Adrenal gland (tissue), 9 donors: ENCODE measurements at regions not wholly inside any gene's neighbourhood (a gene's known extent, or its start where the extent isn't known, plus 50 kb on each side); places are given as distances from the start of the nearest gene placed in this dataset.

Experiments
- DNase-seq, 7 donors: peaks; one replicate each; pipeline ENCODE4 v3.0.0-alpha.2; 2019 to 2020
- H3K27ac ChIP-seq, 5 donors: fragments of 200-600 bp; sonication (generic) in 4 of 5; 1 replicate in 3 of 5; 2 replicates in 2 of 5; pipeline versions ENCODE4 v1.5.1 to v1.8.0; 2016 to 2020; ENCODE audit warnings: mild to moderate bottlenecking in 1 of 5
- H3K27me3 ChIP-seq: fragments of 200-600 bp; 2 replicates; pipeline ENCODE4 v1.8.0; 2021
- H3K36me3 ChIP-seq, 2 donors: fragments of 200-600 bp; replicated peaks in 1 of 2; 1 replicate in 1 of 2; 2 replicates in 1 of 2; pipeline versions ENCODE4 v1.5.1 to v1.8.0; 2018 to 2022
- H3K4me1 ChIP-seq, 2 donors: fragments of 200-600 bp; replicated peaks in 1 of 2; 1 replicate in 1 of 2; 2 replicates in 1 of 2; pipeline versions ENCODE4 v1.5.1 to v1.8.0; 2018 to 2021
- H3K4me3 ChIP-seq, 4 donors: fragments of 200-600 bp; sonication (generic) in 3 of 4; one replicate each; pipeline ENCODE4 v1.5.1; 2016 to 2018
- H3K9me3 ChIP-seq, 3 donors: fragments of 200-600 bp; sonication (generic) in 1 of 3; replicated peaks in 1 of 3; 1 replicate in 2 of 3; 2 replicates in 1 of 3; pipeline versions ENCODE4 v1.5.1 to v1.8.0; 2016 to 2021
- POLR2A ChIP-seq, 2 donors: fragments of 450-650 bp; IDR thresholded peaks; one replicate each; pipeline ENCODE4 v1.6.1; 2017; ENCODE audit warnings: antibody characterized with exemption in 2 of 2, mild to moderate bottlenecking in 2 of 2, moderate library complexity in 1 of 2
- WGBS, 4 donors: extraction: QIAGEN DNeasy Blood & Tissue Kit in 2 of 4; methylation state at CpG; one replicate each; pipeline versions ENCODE4 v1.1.5 to v1.1.7; 2013 to 2017; 5-methylcytosine and 5-hydroxymethylcytosine counted together
- intact Hi-C, 2 donors: fragments of 100-400 bp; cut with DNase I; formaldehyde crosslinking; loops; one replicate each; pipeline versions ENCODE4 v1.14.1 to v1.15.0; 2022 to 2023
- TF ChIP-seq, protein P1 (sequence below), 6 experiments: fragments of 450-650 bp in 4 of 6; fragments of 200-600 bp in 2 of 6; sonication (generic) in 1 of 6; IDR thresholded peaks; 1 replicate in 5 of 6; 2 replicates in 1 of 6; pipeline versions ENCODE4 v1.5.1 to v1.8.0; 2016 to 2021; ENCODE audit warnings: antibody characterized with exemption in 6 of 6, mild to moderate bottlenecking in 2 of 6, moderate library complexity in 1 of 6
- donor health status: healthy with polysubstance abuse.
- donor health status: Bipolar disorder and iron deficiency.
- donor health status: DM: yes; HTN: yes; CAD: no.
- donor health status: DM: no; HTN: no; CAD: no.
- donor health status: DM: no; HTN: no; CAD: no.

DNA sequence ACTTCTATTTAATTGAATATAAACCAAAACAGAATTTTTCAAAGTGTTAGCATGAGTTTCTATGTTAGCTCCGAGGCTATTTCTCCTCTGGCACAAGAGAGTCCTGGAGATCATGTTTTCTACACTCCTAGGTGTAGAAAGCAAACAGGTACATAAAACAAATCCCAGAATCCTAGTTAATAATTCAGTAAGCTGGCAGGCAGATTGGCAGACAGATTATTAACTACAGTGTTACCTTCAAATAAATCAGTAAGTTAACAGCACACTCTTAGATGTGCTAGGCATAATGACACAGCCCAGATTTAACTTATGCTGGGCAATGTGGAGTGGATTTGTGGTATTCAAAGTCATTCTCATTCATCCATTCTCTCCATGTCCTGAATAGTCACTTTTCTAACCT is 282.8 kb upstream of the RPS23 start:
- intact Hi-C loops, result no loop called here
- no peaks in the 10 kb centered on the region for H3K9me3 ChIP-seq
- H3K4me3 ChIP-seq, result no peak overlapping the region
- no peaks in the 10 kb centered on the region for H3K4me1 ChIP-seq
- DNase-seq, result no peak
- H3K27me3 ChIP-seq, result no peaks in the 10 kb centered on the region
- no peak overlapping the region for H3K27ac ChIP-seq
- TF ChIP-seq, protein P1, sequence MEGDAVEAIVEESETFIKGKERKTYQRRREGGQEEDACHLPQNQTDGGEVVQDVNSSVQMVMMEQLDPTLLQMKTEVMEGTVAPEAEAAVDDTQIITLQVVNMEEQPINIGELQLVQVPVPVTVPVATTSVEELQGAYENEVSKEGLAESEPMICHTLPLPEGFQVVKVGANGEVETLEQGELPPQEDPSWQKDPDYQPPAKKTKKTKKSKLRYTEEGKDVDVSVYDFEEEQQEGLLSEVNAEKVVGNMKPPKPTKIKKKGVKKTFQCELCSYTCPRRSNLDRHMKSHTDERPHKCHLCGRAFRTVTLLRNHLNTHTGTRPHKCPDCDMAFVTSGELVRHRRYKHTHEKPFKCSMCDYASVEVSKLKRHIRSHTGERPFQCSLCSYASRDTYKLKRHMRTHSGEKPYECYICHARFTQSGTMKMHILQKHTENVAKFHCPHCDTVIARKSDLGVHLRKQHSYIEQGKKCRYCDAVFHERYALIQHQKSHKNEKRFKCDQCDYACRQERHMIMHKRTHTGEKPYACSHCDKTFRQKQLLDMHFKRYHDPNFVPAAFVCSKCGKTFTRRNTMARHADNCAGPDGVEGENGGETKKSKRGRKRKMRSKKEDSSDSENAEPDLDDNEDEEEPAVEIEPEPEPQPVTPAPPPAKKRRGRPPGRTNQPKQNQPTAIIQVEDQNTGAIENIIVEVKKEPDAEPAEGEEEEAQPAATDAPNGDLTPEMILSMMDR (IDR thresholded peaks at IDR 0.05), result no peak
- no peak for TF ChIP-seq POLR2A (IDR thresholded peaks at IDR 0.05)
- WGBS, 4 donors, result 82 to 96% (median 91%) methylated on average over 1 of the region's 1 CpG
- no peaks in the 10 kb centered on the region for H3K36me3 ChIP-seq

DNA sequence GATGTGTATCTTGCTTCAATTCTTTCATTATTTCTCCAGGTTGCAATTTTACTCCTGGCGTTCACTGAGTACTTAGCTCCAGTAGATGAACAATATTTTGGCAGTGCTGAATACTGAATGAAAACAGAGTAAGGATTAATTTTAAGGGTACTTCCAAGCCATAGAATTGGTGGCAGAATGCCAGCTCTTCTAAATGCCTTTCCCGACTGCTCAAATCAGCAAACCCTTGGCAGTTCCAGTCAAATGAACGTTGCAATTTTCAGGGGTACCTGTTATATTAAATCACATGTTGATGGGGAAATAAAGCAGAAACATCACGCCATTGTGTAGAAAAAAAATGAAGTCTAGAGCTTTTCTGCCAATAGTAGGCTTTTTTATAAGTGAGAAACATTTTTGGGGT is 282.4 kb upstream of the RPS23 start:
- 78 to 91% (median 88%) methylated on average over 4 of the region's 4 CpGs for WGBS, 4 donors
- intact Hi-C loops, result no loop called here
- H3K4me3 ChIP-seq, result no peak overlapping the region
- no peak overlapping the region for H3K27ac ChIP-seq
- H3K9me3 ChIP-seq, result no peaks in the 10 kb centered on the region
- H3K36me3 ChIP-seq, result no peaks in the 10 kb centered on the region
- TF ChIP-seq POLR2A (IDR thresholded peaks at IDR 0.05), result no peak
- TF ChIP-seq, protein P1 (IDR thresholded peaks at IDR 0.05), result no peak
- no peaks in the 10 kb centered on the region for H3K4me1 ChIP-seq
- DNase-seq, result no peak
- H3K27me3 ChIP-seq, result no peaks in the 10 kb centered on the region

DNA sequence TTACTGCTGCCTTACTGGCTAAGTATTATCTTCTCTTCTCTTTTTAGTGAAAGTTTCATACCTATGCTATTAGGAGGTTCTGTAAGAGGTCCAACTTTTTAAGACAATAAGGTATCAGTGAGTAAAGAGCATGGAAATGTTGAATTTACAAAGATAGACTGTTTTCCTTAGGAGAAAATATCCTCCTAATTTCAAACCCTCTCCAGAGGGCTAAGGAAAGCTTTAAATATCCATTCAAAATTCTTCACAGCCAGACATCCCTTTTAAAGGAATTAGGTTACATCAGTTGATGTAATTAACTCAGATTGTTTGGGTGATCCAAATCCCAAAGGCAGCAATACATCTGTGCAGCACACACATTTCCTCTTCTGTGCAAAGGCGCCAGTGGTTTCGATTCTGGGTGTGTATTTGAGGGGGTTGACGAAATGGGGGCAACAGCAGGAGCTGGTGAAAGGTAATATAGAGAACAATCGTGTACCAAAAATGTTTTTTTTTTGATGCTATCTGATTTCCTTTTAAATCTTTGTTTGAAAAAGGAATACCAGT is 273.8 kb upstream of the RPS23 start:
- peaks cover 0 to 5% (median 0%) of the 10 kb centered on the region in 3 donors for H3K9me3 ChIP-seq

DNA sequence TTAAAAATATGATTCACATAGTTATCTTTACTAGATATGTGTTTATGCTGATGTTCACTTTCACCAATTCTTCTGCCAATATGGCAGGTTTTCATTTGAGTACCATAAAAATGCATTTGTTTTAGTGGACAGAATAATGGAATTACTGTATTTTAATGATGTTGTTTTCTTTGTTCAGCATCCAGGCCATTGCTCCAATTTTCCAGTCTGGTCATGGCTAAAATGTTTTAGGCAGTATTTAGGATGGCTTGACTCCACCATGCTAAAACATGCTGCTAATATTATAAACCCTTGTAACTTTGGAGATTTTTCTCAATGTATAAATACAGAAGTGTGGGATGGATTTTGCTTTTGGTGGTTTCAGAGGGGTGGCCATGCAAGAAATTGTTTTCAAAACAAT is 273.0 kb upstream of the RPS23 start:
- H3K4me1 ChIP-seq, result no peaks in the 10 kb centered on the region
- H3K27me3 ChIP-seq, result no peaks in the 10 kb centered on the region
- no peaks in the 10 kb centered on the region for H3K36me3 ChIP-seq
- no peak overlapping the region for H3K27ac ChIP-seq
- H3K9me3 ChIP-seq, result peaks cover 0 to 5% (median 0%) of the 10 kb centered on the region in 3 donors
- TF ChIP-seq POLR2A (IDR thresholded peaks at IDR 0.05), result no peak
- TF ChIP-seq, protein P1 (IDR thresholded peaks at IDR 0.05), result no peak
- H3K4me3 ChIP-seq, result no peak overlapping the region
- no peak for DNase-seq
- intact Hi-C loops, result no loop called here

More for the DNA sequence above, 273.8 kb upstream of the RPS23 start:
- 83 to 90% (median 89%) methylated on average over 4 of the region's 4 CpGs for WGBS, 4 donors
- Histone ChIP-seq H3K27ac (no peak overlapping the region), H3K4me3 (no peak overlapping the region), H3K4me1 (no peaks in the 10 kb centered on the region), H3K36me3 (no peaks in the 10 kb centered on the region), H3K27me3 (no peaks in the 10 kb centered on the region)
- TF ChIP-seq, protein P1 (IDR thresholded peaks at IDR 0.05), result no peak
- no peak for TF ChIP-seq POLR2A (IDR thresholded peaks at IDR 0.05)
- DNase-seq, result no peak
- intact Hi-C loops, result no loop called here
